Mesothelial cell of epicardium (in vitro differentiated cells): ENCODE measurements at regions not wholly inside any gene's neighbourhood (a gene's known extent, or its start where the extent isn't known, plus 50 kb on each side); places are given as distances from the start of the nearest gene placed in this dataset.

ENCODE experiments used
- DNase-seq, 2 experiments: peaks; one replicate each; pipeline ENCODE4 v3.0.0; 2021; ENCODE audit warnings: low spot score in 2 of 2; ENCODE audit not compliant: unreplicated experiment in 2 of 2
- H3K27ac Mint-ChIP-seq: 2 replicates; pipeline ENCODE4 v1.8.0; 2021; ENCODE audit warnings: mixed read lengths
- H3K27me3 Mint-ChIP-seq: 2 replicates; pipeline ENCODE4 v1.8.0; 2021; ENCODE audit warnings: low read depth, mixed read lengths
- H3K36me3 Mint-ChIP-seq: 2 replicates; pipeline ENCODE4 v1.8.0; 2021; ENCODE audit warnings: mixed read lengths
- H3K4me1 Mint-ChIP-seq: 2 replicates; pipeline ENCODE4 v1.8.0; 2021; ENCODE audit warnings: mixed read lengths
- H3K4me3 Mint-ChIP-seq: 2 replicates; pipeline ENCODE4 v1.8.0; 2021; ENCODE audit warnings: mild to moderate bottlenecking, moderate library complexity, mixed read lengths
- H3K9me3 Mint-ChIP-seq: 2 replicates; pipeline ENCODE4 v1.8.0; 2021; ENCODE audit warnings: mixed read lengths
- TF ChIP-seq, protein P1 (sequence below): fragments of 200-600 bp; sonication (generic); IDR thresholded peaks from one replicate; pipeline ENCODE4 v1.5.0; 2021; ENCODE audit warnings: antibody characterized with exemption; ENCODE audit not compliant: unreplicated experiment

DNA sequence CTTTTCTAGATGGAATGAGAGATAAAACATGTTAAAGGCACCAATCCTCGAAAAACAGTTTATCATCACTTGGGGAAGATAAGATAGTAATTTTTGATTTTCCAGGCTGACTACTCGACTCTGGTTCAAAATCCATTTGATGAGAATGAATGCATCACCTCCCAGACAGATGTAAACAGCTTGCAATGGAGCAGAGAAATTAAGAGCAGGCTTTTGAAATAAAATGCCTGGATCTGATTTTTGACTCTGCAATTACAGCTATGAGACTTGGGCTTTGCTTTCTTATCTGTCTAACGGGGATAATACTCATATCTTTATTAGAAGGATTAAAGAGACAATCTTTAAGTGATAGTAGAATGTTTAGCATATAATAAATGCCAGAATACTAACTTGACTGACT is 1148.9 kb downstream of the OLFM4 start:
- DNase-seq, result no peak
- peaks cover 4% of the 10 kb centered on the region for H3K9me3 Mint-ChIP-seq
- H3K4me3 Mint-ChIP-seq, result no peak overlapping the region
- H3K4me1 Mint-ChIP-seq, result peaks cover 23% of the 10 kb centered on the region
- H3K27ac Mint-ChIP-seq, result no peak overlapping the region
- TF ChIP-seq, protein P1, sequence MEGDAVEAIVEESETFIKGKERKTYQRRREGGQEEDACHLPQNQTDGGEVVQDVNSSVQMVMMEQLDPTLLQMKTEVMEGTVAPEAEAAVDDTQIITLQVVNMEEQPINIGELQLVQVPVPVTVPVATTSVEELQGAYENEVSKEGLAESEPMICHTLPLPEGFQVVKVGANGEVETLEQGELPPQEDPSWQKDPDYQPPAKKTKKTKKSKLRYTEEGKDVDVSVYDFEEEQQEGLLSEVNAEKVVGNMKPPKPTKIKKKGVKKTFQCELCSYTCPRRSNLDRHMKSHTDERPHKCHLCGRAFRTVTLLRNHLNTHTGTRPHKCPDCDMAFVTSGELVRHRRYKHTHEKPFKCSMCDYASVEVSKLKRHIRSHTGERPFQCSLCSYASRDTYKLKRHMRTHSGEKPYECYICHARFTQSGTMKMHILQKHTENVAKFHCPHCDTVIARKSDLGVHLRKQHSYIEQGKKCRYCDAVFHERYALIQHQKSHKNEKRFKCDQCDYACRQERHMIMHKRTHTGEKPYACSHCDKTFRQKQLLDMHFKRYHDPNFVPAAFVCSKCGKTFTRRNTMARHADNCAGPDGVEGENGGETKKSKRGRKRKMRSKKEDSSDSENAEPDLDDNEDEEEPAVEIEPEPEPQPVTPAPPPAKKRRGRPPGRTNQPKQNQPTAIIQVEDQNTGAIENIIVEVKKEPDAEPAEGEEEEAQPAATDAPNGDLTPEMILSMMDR, result no peak
- H3K36me3 Mint-ChIP-seq, result no peaks in the 10 kb centered on the region
- H3K27me3 Mint-ChIP-seq, result peaks cover 2% of the 10 kb centered on the region

GRCh38 chr13:54183166-54183565 is 1154.6 kb downstream of the OLFM4 start:
- Mint-ChIP-seq H3K36me3 (no peaks in the 10 kb centered on the region), H3K4me3 (no peak overlapping the region)

GRCh38 chr13:54183728-54184127 is 1155.1 kb downstream of the OLFM4 start:
- DNase-seq, result no peak
- Mint-ChIP-seq H3K27me3 (peaks cover 2% of the 10 kb centered on the region), H3K27ac (peak overlapping the region; percentile 76), H3K4me1 (peaks cover 30% of the 10 kb centered on the region), H3K36me3 (no peaks in the 10 kb centered on the region), H3K9me3 (no peaks in the 10 kb centered on the region), H3K4me3 (no peak overlapping the region)
- TF ChIP-seq, protein P1, result no peak

More at GRCh38 chr13:54183166-54183565, 1154.6 kb downstream of the OLFM4 start:
- no peaks in the 10 kb centered on the region for H3K9me3 Mint-ChIP-seq
- H3K27ac Mint-ChIP-seq, result peak overlapping the region; percentile 76
- TF ChIP-seq, protein P1, result no peak
- H3K27me3 Mint-ChIP-seq, result peaks cover 2% of the 10 kb centered on the region
- DNase-seq, result no peak
- H3K4me1 Mint-ChIP-seq, result peaks cover 36% of the 10 kb centered on the region

- no peaks in the 10 kb centered on the region for H3K36me3 Mint-ChIP-seq
- peak overlapping the region; percentile 8 for H3K27ac Mint-ChIP-seq
- H3K27me3 Mint-ChIP-seq, result no peaks in the 10 kb centered on the region
- no peak for DNase-seq
- TF ChIP-seq, protein P1, result no peak
- H3K4me1 Mint-ChIP-seq, result peaks cover 31% of the 10 kb centered on the region
- H3K9me3 Mint-ChIP-seq, result no peaks in the 10 kb centered on the region
- no peak overlapping the region for H3K4me3 Mint-ChIP-seq
Measured at GRCh38 chr13:54184576-54184975, 1156.0 kb downstream of the OLFM4 start.

DNA sequence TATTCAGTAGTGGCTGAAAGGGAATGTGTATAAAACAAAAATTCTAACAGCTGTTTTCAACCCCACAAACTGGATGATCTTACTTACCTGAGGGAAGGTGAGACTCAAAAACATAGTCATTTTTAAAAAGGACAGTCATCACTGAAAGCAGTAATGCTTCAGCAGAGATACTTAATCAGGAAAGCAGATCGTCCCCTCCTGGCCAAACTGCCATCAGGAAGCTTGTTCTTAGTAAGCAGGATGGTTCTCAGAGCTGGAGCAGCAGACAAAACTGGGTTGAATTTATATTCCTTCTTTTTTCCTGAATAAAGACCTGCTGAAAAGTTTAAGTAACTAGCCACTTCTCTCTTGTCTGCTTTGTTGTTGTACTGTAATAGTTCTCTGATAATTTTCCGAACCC is 1156.5 kb downstream of the OLFM4 start:
- H3K27ac Mint-ChIP-seq, result no peak overlapping the region
- no peak overlapping the region for H3K4me3 Mint-ChIP-seq
- H3K36me3 Mint-ChIP-seq, result no peaks in the 10 kb centered on the region
- H3K4me1 Mint-ChIP-seq, result peaks cover 32% of the 10 kb centered on the region
- DNase-seq, result no peak
- no peaks in the 10 kb centered on the region for H3K9me3 Mint-ChIP-seq
- peaks cover 1% of the 10 kb centered on the region for H3K27me3 Mint-ChIP-seq
- TF ChIP-seq, protein P1, result no peak

- Mint-ChIP-seq H3K9me3 (no peaks in the 10 kb centered on the region), H3K27me3 (peaks cover 3% of the 10 kb centered on the region), H3K27ac (no peak overlapping the region), H3K4me1 (peaks cover 30% of the 10 kb centered on the region), H3K36me3 (no peaks in the 10 kb centered on the region), H3K4me3 (no peak overlapping the region)
- DNase-seq, result no peak
- TF ChIP-seq, protein P1, result no peak
Measured at GRCh38 chr13:54185785-54186184, 1157.2 kb downstream of the OLFM4 start.
